ENCODE measurements at regions not wholly inside any gene's neighbourhood (a gene's known extent, or its start where the extent isn't known, plus 50 kb on each side); places are given as distances from the start of the nearest gene placed in this dataset.

DNA sequence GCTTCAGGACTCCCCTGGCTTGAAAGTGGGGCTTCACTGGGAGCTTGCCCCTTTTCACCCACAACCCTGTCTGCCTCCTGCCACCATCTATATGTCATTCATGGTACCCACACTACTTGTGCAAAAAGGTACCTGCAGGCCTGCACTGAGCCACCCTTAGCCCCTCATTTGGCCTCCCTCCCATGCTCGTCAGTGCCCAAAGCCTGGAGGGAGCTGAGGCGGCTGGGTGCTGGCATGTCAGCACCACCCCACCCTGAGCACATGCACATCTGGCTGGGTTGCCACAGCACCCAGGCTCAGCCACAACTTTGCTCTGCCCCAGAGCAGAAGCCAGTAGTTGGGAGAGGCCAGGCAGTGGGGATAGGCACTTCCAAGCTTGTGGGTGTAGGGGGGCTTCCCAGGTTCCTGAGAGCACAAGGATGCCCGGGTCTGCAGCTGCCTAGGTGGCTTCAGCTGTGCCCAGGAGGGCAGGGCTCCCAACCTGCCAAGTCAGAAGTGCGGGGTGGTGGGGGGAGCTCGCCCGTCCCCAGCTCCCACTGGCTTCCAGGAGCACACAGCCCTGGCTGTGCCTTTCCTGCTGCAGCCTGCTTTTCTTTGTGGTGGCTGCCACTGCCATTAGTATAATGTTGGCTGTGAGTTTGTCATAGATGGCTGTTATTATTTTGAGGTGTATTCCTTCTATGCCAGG lies 1054.6 kb upstream of the EPHA6 start:
- no peaks in the 10 kb centered on the region for H4K20me1 ChIP-seq (ENCODE audit: control insufficient read depth, insufficient read depth, low read depth, low read length)
- H3K4me3 ChIP-seq (ENCODE audit: low read length) = no peak overlapping the region
- H3K9me3 ChIP-seq (ENCODE audit: control insufficient read depth, insufficient read depth, low read length) = no peaks in the 10 kb centered on the region; the same call in 1 of the 2 replicates
- no peaks in the 10 kb centered on the region for H3F3A ChIP-seq (ENCODE audit: control insufficient read depth, insufficient read depth)
- H3K4me1 ChIP-seq (ENCODE audit: control insufficient read depth, low read length) = no peaks in the 10 kb centered on the region
- H3K4me2 ChIP-seq (ENCODE audit: low read length) = no peak overlapping the region
- no peak overlapping the region for H3K27ac ChIP-seq (ENCODE audit: low read depth, low read length)
- H3K79me2 ChIP-seq (ENCODE audit: control insufficient read depth, low read length) = no peaks in the 10 kb centered on the region
- no peak for TF ChIP-seq EZH2phosphoT487 (IDR thresholded peaks at IDR 0.05; ENCODE audit: borderline replicate concordance, low read length)
- TF ChIP-seq CTCF (IDR thresholded peaks at IDR 0.05; ENCODE audit: low read depth, low read length, poor library complexity, severe bottlenecking) = no peak
- no peaks in the 10 kb centered on the region for H3K27me3 ChIP-seq (ENCODE audit: control insufficient read depth, low read length)
- no peaks in the 10 kb centered on the region for H3K9me2 ChIP-seq (replicated peaks; ENCODE audit: control insufficient read depth, low read length)
- no peaks in the 10 kb centered on the region for H3K36me3 ChIP-seq (ENCODE audit: control insufficient read depth, low read length)

- Histone ChIP-seq H3F3A (ENCODE audit: control insufficient read depth, insufficient read depth) (no peaks in the 10 kb centered on the region), H4K20me1 (ENCODE audit: control insufficient read depth, insufficient read depth, low read depth, low read length) (no peaks in the 10 kb centered on the region), H3K9me2 (replicated peaks; ENCODE audit: control insufficient read depth, low read length) (no peaks in the 10 kb centered on the region), H3K4me1 (ENCODE audit: control insufficient read depth, low read length) (no peaks in the 10 kb centered on the region), H3K4me2 (ENCODE audit: low read length) (no peak overlapping the region), H3K36me3 (ENCODE audit: control insufficient read depth, low read length) (no peaks in the 10 kb centered on the region), H3K27me3 (ENCODE audit: control insufficient read depth, low read length) (no peaks in the 10 kb centered on the region), H3K9me3 (ENCODE audit: control insufficient read depth, insufficient read depth, low read length) (peaks cover 6% of the 10 kb centered on the region), H3K4me3 (ENCODE audit: low read length) (no peak overlapping the region), H3K79me2 (ENCODE audit: control insufficient read depth, low read length) (no peaks in the 10 kb centered on the region), H3K27ac (ENCODE audit: low read depth, low read length) (no peak overlapping the region)
- TF ChIP-seq EZH2phosphoT487 (IDR thresholded peaks at IDR 0.05; ENCODE audit: borderline replicate concordance, low read length) (no peak), CTCF (IDR thresholded peaks at IDR 0.05; ENCODE audit: low read depth, low read length, poor library complexity, severe bottlenecking) (no peak)
These were observed 1038.8 kb upstream of the EPHA6 start for GRCh38 chr3:95775486-95776094.

- no peaks in the 10 kb centered on the region for H3K79me2 ChIP-seq (ENCODE audit: control insufficient read depth, low read length)
- H4K20me1 ChIP-seq (ENCODE audit: control insufficient read depth, insufficient read depth, low read depth, low read length) = no peaks in the 10 kb centered on the region
- H3K4me3 ChIP-seq (ENCODE audit: low read length) = no peak overlapping the region
- H3K4me1 ChIP-seq (ENCODE audit: control insufficient read depth, low read length) = no peaks in the 10 kb centered on the region
- H3K27ac ChIP-seq (ENCODE audit: low read depth, low read length) = no peak overlapping the region
- TF ChIP-seq CTCF (IDR thresholded peaks at IDR 0.05; ENCODE audit: low read depth, low read length, poor library complexity, severe bottlenecking) = no peak
- H3K36me3 ChIP-seq (ENCODE audit: control insufficient read depth, low read length) = no peaks in the 10 kb centered on the region
- H3K9me3 ChIP-seq (ENCODE audit: control insufficient read depth, insufficient read depth, low read length) = no peaks in the 10 kb centered on the region
- no peaks in the 10 kb centered on the region for H3K27me3 ChIP-seq (ENCODE audit: control insufficient read depth, low read length)
- H3K9me2 ChIP-seq (replicated peaks; ENCODE audit: control insufficient read depth, low read length) = no peaks in the 10 kb centered on the region
- no peak overlapping the region for H3K4me2 ChIP-seq (ENCODE audit: low read length)
- H3F3A ChIP-seq (ENCODE audit: control insufficient read depth, insufficient read depth) = no peaks in the 10 kb centered on the region
These were observed 1032.8 kb upstream of the EPHA6 start for GRCh38 chr3:95781598-95781997.

All from DOHH2 (cell line).